Skeletal muscle satellite cell (primary cell): ENCODE measurements at regions not wholly inside any gene's neighbourhood (a gene's known extent, or its start where the extent isn't known, plus 50 kb on each side); places are given as distances from the start of the nearest gene placed in this dataset.

Experiments
- H3K27me3 ChIP-seq: 2 replicates; pipeline ENCODE4 v1.7.0; 2013; ENCODE audit warnings: low read length; ENCODE audit not compliant: control insufficient read depth, insufficient read depth
- H3K36me3 ChIP-seq: 2 replicates; pipeline ENCODE4 v1.7.0; 2013; ENCODE audit warnings: mild to moderate bottlenecking, control low read depth, low read length; ENCODE audit not compliant: insufficient read depth
- H3K4me1 ChIP-seq: 2 replicates; pipeline ENCODE4 v1.7.0; 2013; ENCODE audit warnings: low read length; ENCODE audit not compliant: control insufficient read depth, insufficient read depth
- H3K4me2 ChIP-seq: 2 replicates; pipeline ENCODE4 v1.7.0; 2013; ENCODE audit warnings: mild to moderate bottlenecking, low read length
- H3K4me3 ChIP-seq: 2 replicates; pipeline ENCODE4 v1.7.0; 2013; ENCODE audit warnings: low read length
- H3K9ac ChIP-seq: 2 replicates; pipeline ENCODE4 v1.7.0; 2013; ENCODE audit warnings: mild to moderate bottlenecking, low read depth, low read length, moderate library complexity
- H3K9me3 ChIP-seq: replicated peaks from 2 replicates; pipeline ENCODE4 v1.7.0; 2013; ENCODE audit warnings: mild to moderate bottlenecking, control low read depth, low read length

GRCh38 chr5:93092349-93093105, 488.5 kb downstream of the NR2F1-AS1 start:
- peaks cover 22% of the 10 kb centered on the region for H3K4me1 ChIP-seq
- H3K27me3 ChIP-seq, result no peaks in the 10 kb centered on the region
- H3K9me3 ChIP-seq, result no peaks in the 10 kb centered on the region
- H3K4me2 ChIP-seq, result no peak overlapping the region
- peak overlapping the region; percentile 55 for H3K9ac ChIP-seq
- H3K36me3 ChIP-seq, result peaks cover 6% of the 10 kb centered on the region
- H3K4me3 ChIP-seq, result no peak overlapping the region

DNA sequence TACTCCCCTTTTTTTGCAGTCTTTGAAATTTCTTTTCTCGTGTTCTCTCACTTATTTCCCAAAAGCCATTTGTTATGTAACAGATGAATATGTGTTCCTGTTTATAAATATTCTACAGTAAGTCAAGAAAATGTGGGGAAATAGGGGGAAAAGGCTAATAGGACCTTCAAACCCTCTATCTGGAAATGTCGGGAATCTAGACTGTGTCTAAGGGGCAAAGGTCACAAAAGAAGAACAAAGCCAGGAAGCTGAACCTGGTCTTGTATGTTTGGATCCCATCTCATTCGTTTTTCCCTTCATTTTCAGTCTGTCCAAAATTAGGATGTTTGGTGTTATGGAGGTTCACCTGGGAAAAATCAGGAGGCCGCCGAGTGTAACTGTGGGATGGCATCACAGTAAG, 490.3 kb downstream of the NR2F1-AS1 start:
- H3K4me1 ChIP-seq, result peaks cover 22% of the 10 kb centered on the region

GRCh38 chr5:93088592-93089389, 492.2 kb downstream of the NR2F1-AS1 start:
- Histone ChIP-seq H3K4me2 (no peak overlapping the region), H3K4me3 (no peak overlapping the region), H3K9ac (no peak overlapping the region), H3K4me1 (peaks cover 22% of the 10 kb centered on the region), H3K36me3 (peaks cover 6% of the 10 kb centered on the region), H3K9me3 (no peaks in the 10 kb centered on the region), H3K27me3 (no peaks in the 10 kb centered on the region)

More for the DNA sequence above, 490.3 kb downstream of the NR2F1-AS1 start:
- Histone ChIP-seq H3K4me3 (no peak overlapping the region), H3K36me3 (peaks cover 6% of the 10 kb centered on the region), H3K9me3 (no peaks in the 10 kb centered on the region), H3K4me2 (no peak overlapping the region), H3K27me3 (no peaks in the 10 kb centered on the region), H3K9ac (no peak overlapping the region)

- H3K4me1 ChIP-seq, result peaks cover 12% of the 10 kb centered on the region
- H3K9ac ChIP-seq, result no peak overlapping the region
Observed at GRCh38 chr5:93087326-93087725, 493.7 kb downstream of the NR2F1-AS1 start.

GRCh38 chr5:93082981-93083380, 498.0 kb downstream of the NR2F1-AS1 start:
- Histone ChIP-seq H3K4me1 (peaks cover 12% of the 10 kb centered on the region), H3K4me3 (no peak overlapping the region), H3K27me3 (no peaks in the 10 kb centered on the region), H3K9ac (no peak overlapping the region), H3K9me3 (no peaks in the 10 kb centered on the region), H3K4me2 (no peak overlapping the region), H3K36me3 (peaks cover 10% of the 10 kb centered on the region)

More at GRCh38 chr5:93087326-93087725, 493.7 kb downstream of the NR2F1-AS1 start:
- H3K36me3 ChIP-seq, result peaks cover 13% of the 10 kb centered on the region
- no peaks in the 10 kb centered on the region for H3K27me3 ChIP-seq
- no peak overlapping the region for H3K4me2 ChIP-seq
- H3K9me3 ChIP-seq, result no peaks in the 10 kb centered on the region
- H3K4me3 ChIP-seq, result no peak overlapping the region

DNA sequence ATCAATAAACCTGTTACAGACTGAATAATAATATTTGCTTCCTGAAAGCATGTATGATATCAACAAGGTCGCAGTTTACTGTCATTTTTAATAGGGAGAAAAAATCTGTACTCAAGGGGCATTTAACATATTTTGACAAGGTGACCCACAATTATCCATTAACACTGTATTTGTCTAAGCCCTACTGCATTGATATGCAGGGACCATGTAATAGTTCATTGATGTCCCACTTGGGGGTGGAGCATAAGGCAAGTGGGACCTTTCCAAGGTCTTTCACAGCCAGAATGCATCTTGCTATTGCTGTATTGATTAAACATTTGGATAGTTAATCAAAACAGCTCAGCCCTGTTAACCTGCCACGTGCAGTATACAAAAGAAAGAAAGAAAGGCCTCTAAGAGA, 502.0 kb downstream of the NR2F1-AS1 start:
- no peaks in the 10 kb centered on the region for H3K27me3 ChIP-seq
- peak overlapping the region; percentile 60 for H3K9ac ChIP-seq
- H3K4me3 ChIP-seq, result peak overlapping the region; percentile 15
- peaks cover 8% of the 10 kb centered on the region for H3K36me3 ChIP-seq
- H3K4me2 ChIP-seq, result peak overlapping the region; percentile 55
- H3K9me3 ChIP-seq, result no peaks in the 10 kb centered on the region
- H3K4me1 ChIP-seq, result peaks cover 46% of the 10 kb centered on the region

DNA sequence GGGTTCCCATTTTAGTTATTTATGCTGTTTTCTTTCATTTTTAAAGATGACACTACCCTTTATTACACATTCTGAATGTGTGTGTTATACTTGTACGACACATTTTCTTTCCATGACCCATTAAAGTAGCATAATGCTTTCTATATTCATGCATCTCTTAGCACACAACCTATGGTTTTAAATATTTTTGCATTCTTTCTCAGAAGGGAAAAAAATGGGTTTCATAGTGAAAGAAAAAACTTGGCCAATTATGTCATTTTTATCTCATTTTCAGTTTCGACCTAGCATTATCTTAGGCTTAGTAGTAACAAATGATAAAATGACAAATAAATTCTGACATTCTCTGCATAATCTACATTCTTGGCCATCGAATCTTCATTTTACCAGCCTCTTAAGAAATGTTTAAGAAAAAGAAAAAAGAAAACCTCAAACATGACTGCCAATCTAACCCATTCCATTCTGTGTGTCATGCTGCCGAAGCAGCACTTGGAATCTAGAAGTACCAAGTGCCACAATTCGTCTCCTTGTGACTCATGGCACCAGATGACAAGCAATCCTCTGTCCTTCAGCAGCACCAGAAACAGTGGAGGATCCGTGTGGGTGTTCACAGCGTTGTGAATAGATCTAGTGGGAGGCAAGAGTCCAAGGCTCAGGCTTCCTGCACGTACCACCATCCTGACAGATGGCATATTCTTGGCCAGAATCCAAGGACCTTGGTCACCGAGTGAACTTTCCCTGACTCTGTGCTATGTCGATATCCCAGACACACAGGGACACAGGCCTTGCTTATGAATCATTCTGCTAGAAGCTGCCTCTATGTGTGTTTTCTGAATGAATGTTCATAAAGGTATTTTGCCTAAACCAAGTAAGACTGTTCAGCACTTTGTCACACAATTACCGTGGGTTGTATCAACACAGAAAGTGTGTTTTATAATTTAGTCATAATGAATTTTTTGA, 502.7 kb downstream of the NR2F1-AS1 start:
- Histone ChIP-seq H3K4me2 (peak overlapping the region; percentile 55), H3K9me3 (no peaks in the 10 kb centered on the region), H3K36me3 (peaks cover 5% of the 10 kb centered on the region), H3K4me3 (peak overlapping the region; percentile 23), H3K27me3 (no peaks in the 10 kb centered on the region), H3K9ac (peak overlapping the region; percentile 70), H3K4me1 (peaks cover 53% of the 10 kb centered on the region)

DNA sequence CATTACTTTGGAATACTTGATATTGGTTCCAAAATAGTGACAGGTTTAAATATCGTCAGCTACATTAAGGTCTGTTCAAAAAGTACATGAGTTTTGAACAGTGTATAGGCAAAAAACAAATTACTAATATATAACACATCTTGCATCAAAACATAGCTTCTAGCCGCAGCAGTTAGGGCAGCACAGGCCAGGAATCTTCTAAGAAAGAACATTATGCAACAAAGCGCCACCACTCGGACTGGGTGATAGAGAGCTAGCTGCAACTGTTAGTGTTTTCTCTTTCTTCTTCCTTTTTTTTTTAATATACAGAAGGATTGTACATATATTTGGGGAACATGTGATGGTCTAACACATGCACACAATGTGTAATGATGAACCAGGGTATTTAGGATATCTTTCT, 504.5 kb downstream of the NR2F1-AS1 start:
- no peaks in the 10 kb centered on the region for H3K36me3 ChIP-seq
- no peak overlapping the region for H3K4me2 ChIP-seq
- H3K27me3 ChIP-seq, result no peaks in the 10 kb centered on the region
- peaks cover 64% of the 10 kb centered on the region for H3K4me1 ChIP-seq
- H3K9me3 ChIP-seq, result no peaks in the 10 kb centered on the region
- H3K4me3 ChIP-seq, result no peak overlapping the region
- peak overlapping the region; percentile 0 for H3K9ac ChIP-seq

- Histone ChIP-seq H3K9me3 (no peaks in the 10 kb centered on the region), H3K9ac (no peak overlapping the region)
Observed at GRCh38 chr5:93076096-93076495, 504.9 kb downstream of the NR2F1-AS1 start.

GRCh38 chr5:93073547-93073946, 507.5 kb downstream of the NR2F1-AS1 start:
- Histone ChIP-seq H3K4me2 (no peak overlapping the region), H3K9me3 (no peaks in the 10 kb centered on the region), H3K36me3 (no peaks in the 10 kb centered on the region), H3K4me1 (peaks cover 53% of the 10 kb centered on the region), H3K9ac (peak overlapping the region; percentile 42), H3K4me3 (peak overlapping the region; percentile 8), H3K27me3 (no peaks in the 10 kb centered on the region)

More at GRCh38 chr5:93076096-93076495, 504.9 kb downstream of the NR2F1-AS1 start:
- no peaks in the 10 kb centered on the region for H3K36me3 ChIP-seq
- no peaks in the 10 kb centered on the region for H3K27me3 ChIP-seq
- H3K4me3 ChIP-seq, result no peak overlapping the region
- H3K4me2 ChIP-seq, result no peak overlapping the region
- H3K4me1 ChIP-seq, result peaks cover 64% of the 10 kb centered on the region
